HG03135 (cell line): ENCODE measurements at regions not wholly inside any gene's neighbourhood (a gene's known extent, or its start where the extent isn't known, plus 50 kb on each side); places are given as distances from the start of the nearest gene placed in this dataset.
"Not testable (repeated sequence)": the region's sequence is repeated elsewhere in the genome, so short reads cannot be mapped to it uniquely, and the experiment has no call there.

Experiments used
- ATAC-seq: cut with Tn5 transposase; IDR thresholded peaks from one replicate; pipeline ENCODE4 v1.9.1; 2021; ENCODE audit warnings: mild to moderate bottlenecking, moderate library complexity; ENCODE audit not compliant: unreplicated experiment

GRCh38 chr13:75180805-75181455 lies 301.0 kb downstream of the TBC1D4 start:
- ATAC-seq: no peak

- no peak for ATAC-seq
Measured at GRCh38 chr13:75178436-75178835, 303.5 kb downstream of the TBC1D4 start.

- ATAC-seq: no peak
Measured at GRCh38 chr13:75175575-75175974, 306.4 kb downstream of the TBC1D4 start.

GRCh38 chr13:75175097-75175496 lies 306.9 kb downstream of the TBC1D4 start:
- ATAC-seq: not testable (repeated sequence)

- no peak for ATAC-seq
Measured at GRCh38 chr13:75174481-75174880, 307.5 kb downstream of the TBC1D4 start.

GRCh38 chr13:75173457-75174356 lies 308.3 kb downstream of the TBC1D4 start:
- no peak for ATAC-seq

GRCh38 chr13:75170311-75170710 lies 311.7 kb downstream of the TBC1D4 start:
- no peak for ATAC-seq

- no peak for ATAC-seq
Measured at GRCh38 chr13:75165543-75166230, 316.3 kb downstream of the TBC1D4 start.

- no peak for ATAC-seq
Measured at GRCh38 chr13:75161804-75162203, 320.2 kb downstream of the TBC1D4 start.

GRCh38 chr13:75160984-75161383 lies 321.0 kb downstream of the TBC1D4 start:
- no peak for ATAC-seq

- ATAC-seq: no peak
Measured at GRCh38 chr13:75154331-75154730, 327.6 kb downstream of the TBC1D4 start.

GRCh38 chr13:75153834-75154233 lies 328.1 kb downstream of the TBC1D4 start:
- ATAC-seq: no peak

- ATAC-seq: no peak
Measured at GRCh38 chr13:75153386-75153785, 328.6 kb downstream of the TBC1D4 start.

- ATAC-seq: no peak
Measured at GRCh38 chr13:75151081-75151643, 330.8 kb downstream of the TBC1D4 start.

- ATAC-seq: no peak
Measured at GRCh38 chr13:75149776-75150175, 332.2 kb downstream of the TBC1D4 start.

- no peak for ATAC-seq
Measured at GRCh38 chr13:75147946-75148345, 334.0 kb downstream of the TBC1D4 start.

- ATAC-seq: no peak
Measured at GRCh38 chr13:75146436-75146835, 335.5 kb downstream of the TBC1D4 start.

GRCh38 chr13:75145927-75146326 lies 336.0 kb downstream of the TBC1D4 start:
- no peak for ATAC-seq

GRCh38 chr13:75139291-75139690 lies 342.7 kb downstream of the TBC1D4 start:
- no peak for ATAC-seq

- ATAC-seq: no peak
Measured at GRCh38 chr13:75137911-75138571, 343.9 kb downstream of the TBC1D4 start.

GRCh38 chr13:75136151-75136550 lies 345.8 kb downstream of the TBC1D4 start:
- no peak for ATAC-seq
